ENCODE measurements at regions not wholly inside any gene's neighbourhood (a gene's known extent, or its start where the extent isn't known, plus 50 kb on each side); places are given as distances from the start of the nearest gene placed in this dataset.

- no peak for TF ChIP-seq CTCF (IDR thresholded peaks at IDR 0.05)
- no peak for TF ChIP-seq POLR2A (IDR thresholded peaks at IDR 0.05)
These were observed 102.1 kb upstream of the FAM9B start for GRCh38 chrX:9135901-9136510.
